ENCODE measurements at regions not wholly inside any gene's neighbourhood (a gene's known extent, or its start where the extent isn't known, plus 50 kb on each side); places are given as distances from the start of the nearest gene placed in this dataset.

GRCh38 chr2:134142341-134142738 lies 111.5 kb upstream of the MGAT5 start:
- no peak for ATAC-seq
- TF ChIP-seq ZNF70 (CRISPR knock-in tag; IDR thresholded peaks at IDR 0.05) = no peak
- TF ChIP-seq ZNF8 (CRISPR knock-in tag; IDR thresholded peaks at IDR 0.05) = no peak
- TF ChIP-seq ZFP30 (CRISPR knock-in tag; IDR thresholded peaks at IDR 0.05) = no peak
- TF ChIP-seq PPARA (CRISPR knock-in tag; IDR thresholded peaks at IDR 0.05; ENCODE audit: borderline replicate concordance) = no peak
- TF ChIP-seq ISL1 (CRISPR knock-in tag; IDR thresholded peaks at IDR 0.05) = no peak
- TF ChIP-seq GLIS3 (CRISPR knock-in tag; IDR thresholded peaks at IDR 0.05) = no peak
- TF ChIP-seq TSHZ2 (CRISPR knock-in tag; IDR thresholded peaks at IDR 0.05) = no peak
- no peak for TF ChIP-seq ARNTL (CRISPR knock-in tag; IDR thresholded peaks at IDR 0.05; ENCODE audit: borderline replicate concordance, low read depth)
- no peak for TF ChIP-seq PATZ1 (CRISPR knock-in tag; IDR thresholded peaks at IDR 0.05; ENCODE audit: borderline replicate concordance)
- no peak for TF ChIP-seq CREB5 (CRISPR knock-in tag; IDR thresholded peaks at IDR 0.05; ENCODE audit: low read depth)
- no peak for TF ChIP-seq POU6F1 (CRISPR knock-in tag; IDR thresholded peaks at IDR 0.05; ENCODE audit: borderline replicate concordance, low read depth)
- TF ChIP-seq ESRRG (CRISPR knock-in tag; IDR thresholded peaks at IDR 0.05) = no peak
- no peak for TF ChIP-seq ZC3H10 (CRISPR knock-in tag; IDR thresholded peaks at IDR 0.05)
- no peak for TF ChIP-seq TOX (CRISPR knock-in tag; IDR thresholded peaks at IDR 0.05; ENCODE audit: borderline replicate concordance)
- no peak for TF ChIP-seq CSRNP3 (CRISPR knock-in tag; IDR thresholded peaks at IDR 0.05)
- no peak for TF ChIP-seq RARB (CRISPR knock-in tag; IDR thresholded peaks at IDR 0.05)
- TF ChIP-seq CSDC2 (CRISPR knock-in tag; IDR thresholded peaks at IDR 0.05) = no peak

GRCh38 chr2:134142903-134143302 lies 111.0 kb upstream of the MGAT5 start:
- peak; percentile 60 for ATAC-seq
- TF ChIP-seq POU6F1 (CRISPR knock-in tag; IDR thresholded peaks at IDR 0.05; ENCODE audit: borderline replicate concordance, low read depth) (no peak), PATZ1 (CRISPR knock-in tag; IDR thresholded peaks at IDR 0.05; ENCODE audit: borderline replicate concordance) (no peak), CREB5 (CRISPR knock-in tag; IDR thresholded peaks at IDR 0.05; ENCODE audit: low read depth) (no peak), ZNF565 (CRISPR knock-in tag; conservative IDR thresholded peaks at IDR 0.05; ENCODE audit: low read depth) (no peak), ZFP3 (CRISPR knock-in tag; IDR thresholded peaks at IDR 0.05) (no peak), OSR1 (CRISPR knock-in tag; IDR thresholded peaks at IDR 0.05) (no peak), CSDC2 (CRISPR knock-in tag; IDR thresholded peaks at IDR 0.05) (no peak), ZNF8 (CRISPR knock-in tag; IDR thresholded peaks at IDR 0.05) (no peak), RARB (CRISPR knock-in tag; IDR thresholded peaks at IDR 0.05) (no peak), GLIS3 (CRISPR knock-in tag; IDR thresholded peaks at IDR 0.05) (no peak), PPARA (CRISPR knock-in tag; IDR thresholded peaks at IDR 0.05; ENCODE audit: borderline replicate concordance) (no peak), TOX (CRISPR knock-in tag; IDR thresholded peaks at IDR 0.05; ENCODE audit: borderline replicate concordance) (no peak), ARNTL (CRISPR knock-in tag; IDR thresholded peaks at IDR 0.05; ENCODE audit: borderline replicate concordance, low read depth) (no peak), ZNF70 (CRISPR knock-in tag; IDR thresholded peaks at IDR 0.05) (no peak), CSRNP3 (CRISPR knock-in tag; IDR thresholded peaks at IDR 0.05) (no peak), ISL1 (CRISPR knock-in tag; IDR thresholded peaks at IDR 0.05) (no peak)

All from SK-N-SH treated with all-trans-retinoic acid at 6 μM for 48 hours (cell line).